Fibroblast of villous mesenchyme (primary cell): ENCODE measurements at regions not wholly inside any gene's neighbourhood (a gene's known extent, or its start where the extent isn't known, plus 50 kb on each side); places are given as distances from the start of the nearest gene placed in this dataset. TPM values are rescaled to one million over a fixed set of nuclear protein-coding genes. Genes with fewer than 3 reads are reported as not detected.
"Not testable (repeated sequence)": the region's sequence is repeated elsewhere in the genome, so short reads cannot be mapped to it uniquely, and the experiment has no call there.

Experiments
- DNase-seq: peaks from one replicate; pipeline ENCODE4 v3.0.0-alpha.2; 2010; ENCODE audit warnings: low read depth
- H3K4me3 ChIP-seq: 2 replicates; pipeline ENCODE4 v1.5.1; 2011; ENCODE audit warnings: low read depth, mild to moderate bottlenecking, low read length
- small RNA-seq: library from RNA; depleted of rRNA; stranded (forward); fragments of <200 nt; gene quantifications from one replicate; pipeline ENCODE3, GENCODE V24; 2012
- TF ChIP-seq, protein P1 (sequence below): IDR thresholded peaks from 2 replicates; pipeline ENCODE4 v1.5.1; 2012; ENCODE audit warnings: low read depth, mild to moderate bottlenecking, low read length; ENCODE audit not compliant: insufficient read depth

- TF ChIP-seq, protein P1, sequence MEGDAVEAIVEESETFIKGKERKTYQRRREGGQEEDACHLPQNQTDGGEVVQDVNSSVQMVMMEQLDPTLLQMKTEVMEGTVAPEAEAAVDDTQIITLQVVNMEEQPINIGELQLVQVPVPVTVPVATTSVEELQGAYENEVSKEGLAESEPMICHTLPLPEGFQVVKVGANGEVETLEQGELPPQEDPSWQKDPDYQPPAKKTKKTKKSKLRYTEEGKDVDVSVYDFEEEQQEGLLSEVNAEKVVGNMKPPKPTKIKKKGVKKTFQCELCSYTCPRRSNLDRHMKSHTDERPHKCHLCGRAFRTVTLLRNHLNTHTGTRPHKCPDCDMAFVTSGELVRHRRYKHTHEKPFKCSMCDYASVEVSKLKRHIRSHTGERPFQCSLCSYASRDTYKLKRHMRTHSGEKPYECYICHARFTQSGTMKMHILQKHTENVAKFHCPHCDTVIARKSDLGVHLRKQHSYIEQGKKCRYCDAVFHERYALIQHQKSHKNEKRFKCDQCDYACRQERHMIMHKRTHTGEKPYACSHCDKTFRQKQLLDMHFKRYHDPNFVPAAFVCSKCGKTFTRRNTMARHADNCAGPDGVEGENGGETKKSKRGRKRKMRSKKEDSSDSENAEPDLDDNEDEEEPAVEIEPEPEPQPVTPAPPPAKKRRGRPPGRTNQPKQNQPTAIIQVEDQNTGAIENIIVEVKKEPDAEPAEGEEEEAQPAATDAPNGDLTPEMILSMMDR: no peak
- no peak for DNase-seq
- H3K4me3 ChIP-seq: no peak overlapping the region
Measured at GRCh38 chr17:20938244-20938643, 104.6 kb downstream of the USP22 start.

DNA sequence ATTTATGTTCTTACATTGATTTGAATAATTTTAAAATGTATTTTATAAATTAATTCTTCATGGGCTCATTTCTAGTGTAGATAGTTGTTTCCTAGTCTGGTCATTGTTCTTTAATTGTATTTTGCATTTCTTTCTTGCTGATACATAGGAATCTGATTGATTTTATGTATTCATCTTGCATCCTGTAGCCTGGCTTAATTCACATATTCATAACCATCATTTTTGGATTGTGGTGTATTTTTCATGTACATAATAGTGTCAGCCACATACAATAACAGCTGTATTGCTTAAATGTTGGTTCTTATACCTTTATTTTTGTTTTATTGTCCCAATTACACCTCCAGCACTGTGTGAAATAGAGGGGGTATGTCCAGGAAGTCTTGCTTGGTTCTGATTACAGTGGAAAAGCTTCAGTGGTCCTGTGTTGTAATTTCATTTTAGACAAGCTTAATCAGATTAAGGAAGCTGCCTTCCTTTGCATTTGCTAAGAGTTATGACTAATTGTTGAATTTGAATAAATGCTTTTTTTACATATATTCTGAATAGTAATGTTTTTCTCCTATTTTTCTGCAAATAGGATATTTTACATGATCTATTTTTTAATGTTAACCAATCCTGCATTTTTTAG, 103.7 kb downstream of the USP22 start:
- TF ChIP-seq, protein P1: no peak
- DNase-seq: no peak
- no peak overlapping the region for H3K4me3 ChIP-seq

DNA sequence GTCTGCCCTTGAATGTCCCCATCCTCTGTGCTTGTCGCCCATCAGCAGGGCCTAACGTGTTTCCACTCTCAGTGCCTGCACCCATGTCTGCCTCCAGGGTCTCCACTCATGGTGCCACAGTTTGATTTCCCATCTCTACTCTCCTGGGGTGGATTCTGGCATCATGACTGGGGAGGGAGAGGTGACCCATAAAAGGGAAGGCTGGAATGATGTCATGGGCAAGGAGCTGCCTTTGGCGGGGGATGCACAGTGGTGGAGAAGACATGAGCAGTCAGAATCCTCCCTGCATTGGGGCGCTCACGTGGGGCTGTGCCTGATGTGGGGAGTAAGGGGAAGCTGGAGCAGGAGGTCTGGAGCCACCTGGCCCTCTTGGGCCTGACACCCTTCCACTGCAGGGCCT, 100.9 kb downstream of the USP22 start:
- DNase-seq: no peak
- TF ChIP-seq, protein P1: no peak
- H3K4me3 ChIP-seq: no peak overlapping the region

- no peak overlapping the region for H3K4me3 ChIP-seq
- TF ChIP-seq, protein P1: peak; percentile 25
- no peak for DNase-seq
Measured at GRCh38 chr17:20944014-20944865, 98.6 kb downstream of the USP22 start.

- not testable (repeated sequence) for DNase-seq
Measured at GRCh38 chr17:20947708-20948107, 95.1 kb downstream of the USP22 start.

GRCh38 chr17:20948984-20949777, 93.6 kb downstream of the USP22 start:
- H3K4me3 ChIP-seq: no peak overlapping the region
- TF ChIP-seq, protein P1: no peak
- no peak for DNase-seq

More at GRCh38 chr17:20947708-20948107, 95.1 kb downstream of the USP22 start:
- H3K4me3 ChIP-seq: not testable (repeated sequence)

Small RNAs in the stretch of these regions (small RNA-seq; reads per million reads assigned to genes)
- not detected for gene AC087499.6
- not detected for gene RNU6-1178P
